ENCODE measurements at regions not wholly inside any gene's neighbourhood (a gene's known extent, or its start where the extent isn't known, plus 50 kb on each side); places are given as distances from the start of the nearest gene placed in this dataset.
"Not testable (repeated sequence)": the region's sequence is repeated elsewhere in the genome, so short reads cannot be mapped to it uniquely, and the experiment has no call there.

DNA sequence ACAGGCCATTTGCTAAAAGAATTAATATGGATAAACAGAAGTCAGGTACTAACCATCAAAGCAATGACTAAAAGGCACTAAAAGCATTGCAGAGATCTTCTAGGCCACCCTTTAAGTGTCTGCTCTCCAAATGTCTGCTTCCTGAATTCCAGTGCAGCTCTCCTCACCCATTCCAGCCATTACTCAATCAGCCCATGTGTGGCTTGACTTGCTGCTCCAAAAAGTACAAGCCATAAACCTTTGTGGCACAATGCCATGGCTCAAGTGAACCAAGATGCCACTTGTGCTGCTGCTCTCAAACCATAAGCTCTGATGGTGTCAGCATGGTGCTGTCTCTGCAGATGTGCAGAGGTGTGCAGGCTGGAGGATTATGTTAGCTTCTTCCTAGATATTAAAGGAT, 290.2 kb upstream of the POU5F2 start:
- no peak for DNase-seq
- intact Hi-C loops (cut with DNase I), result no loop called here

DNA sequence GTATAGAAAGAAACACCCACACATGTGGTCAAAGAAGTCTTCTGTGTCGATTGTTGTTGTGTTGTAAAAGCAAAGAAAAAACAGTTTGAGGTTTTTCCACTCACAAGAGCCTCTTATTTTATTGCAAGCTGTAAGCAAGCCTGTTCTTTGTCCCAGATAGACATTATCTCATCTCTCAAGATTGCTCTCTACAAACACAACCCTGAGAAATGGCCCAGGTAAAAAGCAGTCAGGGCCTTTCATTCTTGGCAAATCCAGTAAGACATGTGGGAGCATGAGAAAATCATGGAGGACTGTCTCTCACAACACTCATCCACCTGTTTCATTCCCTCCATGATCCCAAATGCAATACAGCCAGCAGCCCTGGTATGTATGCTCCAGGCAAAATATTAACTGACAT, 286.6 kb upstream of the POU5F2 start:
- intact Hi-C loops (cut with DNase I), result no loop called here
- no peak for DNase-seq

DNA sequence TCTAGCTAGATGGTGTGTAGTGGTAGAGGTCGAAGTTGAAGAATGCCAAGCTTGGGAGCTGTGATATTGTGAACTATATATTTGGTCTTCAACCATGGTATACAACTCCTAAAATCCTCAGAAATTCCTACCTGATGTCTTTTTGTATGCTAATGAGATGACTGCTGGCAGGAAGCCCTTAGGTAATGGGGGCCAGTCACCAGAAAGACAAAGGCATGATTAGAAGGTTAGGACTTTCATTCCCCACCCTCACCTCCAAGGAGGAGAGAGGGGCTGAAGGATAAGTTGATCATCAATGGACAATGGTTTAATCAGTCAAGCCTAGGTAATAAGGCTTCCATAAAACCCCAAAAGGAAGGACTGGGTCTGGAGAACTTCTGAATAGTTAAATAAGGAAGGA, 285.7 kb upstream of the POU5F2 start:
- intact Hi-C loops (cut with DNase I), result no loop called here
- DNase-seq, result no peak

DNA sequence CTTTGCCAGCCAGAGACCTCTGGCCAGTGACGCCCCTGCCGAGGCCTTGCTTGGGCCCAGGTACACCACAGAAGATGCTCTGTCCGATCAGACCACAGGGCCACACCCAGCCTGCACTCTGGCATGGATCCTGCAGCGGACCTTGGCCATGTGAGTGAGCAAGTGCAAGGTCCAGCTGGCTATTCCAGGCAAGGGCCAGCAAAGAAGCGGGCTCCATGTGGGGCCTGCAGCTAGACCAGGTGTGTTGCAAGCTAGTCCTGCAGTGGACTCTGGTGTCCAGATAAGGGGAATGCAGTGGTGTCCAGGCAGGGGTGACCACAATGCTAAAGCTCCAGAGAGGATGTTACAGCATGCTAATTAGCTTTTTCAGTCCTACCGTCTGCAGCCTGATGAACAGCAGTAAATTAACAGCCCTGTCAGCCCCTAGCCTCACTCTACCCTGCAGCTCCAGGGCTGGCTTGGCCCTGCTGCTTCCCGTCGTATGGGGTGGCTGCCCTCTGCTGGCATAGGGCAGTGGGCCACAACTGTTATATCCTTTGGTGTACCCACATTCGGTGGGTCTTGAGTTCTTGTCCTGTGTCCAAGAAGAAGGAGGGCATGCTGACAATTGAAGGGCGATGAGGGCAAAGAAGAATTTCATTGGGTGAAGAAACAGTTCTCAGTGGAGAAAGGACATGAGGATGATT, 284.5 kb upstream of the POU5F2 start:
- DNase-seq, result no peak
- intact Hi-C loops (cut with DNase I), result no loop called here

DNA sequence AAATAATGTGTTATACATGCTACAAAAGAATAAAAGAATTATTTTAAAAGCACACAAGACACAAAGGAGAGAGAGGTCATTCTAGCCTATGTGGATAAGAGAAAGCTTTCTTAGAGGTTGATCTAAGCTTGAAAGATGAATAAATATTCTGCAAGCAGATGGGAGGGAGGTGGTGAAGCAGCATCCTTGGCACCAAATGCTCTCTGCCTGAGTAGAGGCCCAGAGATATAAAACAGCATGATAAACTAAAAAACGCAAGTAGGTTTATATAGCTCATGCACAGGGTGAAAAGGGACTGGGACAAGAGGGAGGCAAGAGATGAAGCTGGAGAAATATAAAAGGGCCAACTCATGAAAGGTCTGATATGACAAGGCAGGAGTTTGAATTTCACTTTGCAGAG, 283.2 kb upstream of the POU5F2 start:
- no peak for DNase-seq
- intact Hi-C loops (cut with DNase I), result no loop called here

DNA sequence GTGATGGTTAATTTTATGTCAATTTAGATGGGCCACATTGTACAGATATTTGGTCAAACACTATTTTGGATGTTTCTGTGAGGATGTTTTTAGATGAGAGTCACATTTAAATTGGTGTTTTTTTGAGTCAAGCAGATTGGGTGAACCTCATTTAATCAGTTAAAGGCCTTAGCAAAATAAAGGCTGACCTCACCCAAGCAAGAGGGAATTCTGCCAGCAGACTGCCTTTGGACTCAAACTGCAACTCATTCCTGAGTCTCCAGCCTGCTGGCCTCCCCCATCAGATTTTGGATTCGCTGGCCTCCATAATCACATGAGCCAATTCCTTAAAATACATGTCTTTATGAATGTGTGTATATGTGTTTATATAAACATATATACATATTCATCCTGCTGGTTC, 282.7 kb upstream of the POU5F2 start:
- intact Hi-C loops (cut with DNase I), result no loop called here
- no peak for DNase-seq

DNA sequence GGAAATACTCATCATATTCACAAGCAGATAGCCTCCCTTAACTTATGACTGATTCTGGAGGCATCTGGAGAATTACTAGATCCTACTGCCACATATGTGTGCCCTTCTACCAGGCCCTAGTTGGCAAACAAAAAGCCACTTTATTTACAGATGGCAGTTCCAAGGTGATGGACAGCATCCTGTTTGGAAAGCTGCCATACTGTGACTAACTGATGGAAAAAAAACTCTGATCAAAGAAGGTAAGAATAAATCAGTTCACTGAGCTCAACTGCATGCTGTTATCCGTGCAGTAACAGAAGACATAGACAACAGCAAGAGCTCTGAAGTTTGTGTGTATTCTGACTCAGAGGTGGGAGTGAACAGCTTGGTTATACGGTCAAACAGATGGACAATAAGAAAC, 279.8 kb upstream of the POU5F2 start:
- no peak for DNase-seq

DNA sequence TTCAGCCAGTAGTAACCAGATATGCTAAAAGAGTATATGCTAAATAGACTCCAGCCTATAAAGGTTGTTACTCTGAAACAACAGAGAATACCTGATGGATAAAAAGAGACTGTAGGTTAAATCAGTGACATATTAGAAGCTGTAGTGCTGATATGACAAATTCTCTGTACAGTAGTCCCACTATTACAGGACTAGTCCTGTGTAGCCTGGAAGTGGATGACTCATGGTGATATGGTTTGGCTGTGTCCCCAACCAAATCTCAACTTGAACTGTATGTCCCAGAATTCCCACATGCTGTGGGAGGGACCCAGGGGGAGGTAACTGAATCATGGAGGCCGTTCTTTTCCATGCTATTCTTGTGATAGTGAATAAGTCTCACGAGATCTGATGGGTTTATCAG, 276.2 kb upstream of the POU5F2 start:
- intact Hi-C loops (cut with DNase I), result no loop called here
- no peak for DNase-seq

More for the DNA sequence above, 279.8 kb upstream of the POU5F2 start:
- intact Hi-C loops (cut with DNase I), result no loop called here

DNA sequence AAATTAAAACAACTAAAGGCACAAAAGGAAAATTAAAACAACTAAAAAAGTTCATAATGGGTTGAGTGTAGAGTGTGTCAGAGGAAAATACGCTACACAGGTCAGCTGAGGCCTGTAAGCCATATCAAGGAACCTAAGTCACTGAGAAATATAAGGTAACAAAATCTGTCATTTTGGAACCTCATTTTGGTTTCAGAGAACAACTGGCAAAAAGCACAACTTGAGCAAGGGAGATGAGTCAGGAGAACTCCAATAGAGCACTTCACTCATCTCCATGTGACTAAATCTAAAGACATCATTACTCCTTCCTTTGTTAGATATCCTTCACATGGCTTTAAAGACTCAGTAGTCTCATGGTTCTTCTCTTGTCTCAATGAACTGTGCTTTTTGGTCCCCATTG, 269.4 kb upstream of the POU5F2 start:
- intact Hi-C loops (cut with DNase I), result no loop called here
- no peak for DNase-seq

DNA sequence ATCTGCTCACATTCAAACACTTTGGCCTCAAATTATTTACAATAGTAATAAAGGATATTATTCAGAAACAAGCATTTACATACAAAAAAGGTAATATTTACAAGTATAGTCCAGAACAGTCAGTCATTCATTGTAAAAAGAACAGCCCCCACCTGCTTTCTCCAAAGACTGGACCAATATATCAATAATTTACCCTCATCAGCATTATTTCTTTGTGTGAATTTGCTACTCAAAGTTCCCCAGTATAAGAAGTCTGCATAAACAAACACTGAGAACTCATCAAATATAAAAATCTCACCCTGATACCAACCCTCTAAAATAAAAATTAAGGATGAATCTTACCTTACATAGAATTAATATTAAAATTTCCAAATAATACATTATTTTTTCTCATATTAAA, 267.8 kb upstream of the POU5F2 start:
- intact Hi-C loops (cut with DNase I), result no loop called here
- no peak for DNase-seq

DNA sequence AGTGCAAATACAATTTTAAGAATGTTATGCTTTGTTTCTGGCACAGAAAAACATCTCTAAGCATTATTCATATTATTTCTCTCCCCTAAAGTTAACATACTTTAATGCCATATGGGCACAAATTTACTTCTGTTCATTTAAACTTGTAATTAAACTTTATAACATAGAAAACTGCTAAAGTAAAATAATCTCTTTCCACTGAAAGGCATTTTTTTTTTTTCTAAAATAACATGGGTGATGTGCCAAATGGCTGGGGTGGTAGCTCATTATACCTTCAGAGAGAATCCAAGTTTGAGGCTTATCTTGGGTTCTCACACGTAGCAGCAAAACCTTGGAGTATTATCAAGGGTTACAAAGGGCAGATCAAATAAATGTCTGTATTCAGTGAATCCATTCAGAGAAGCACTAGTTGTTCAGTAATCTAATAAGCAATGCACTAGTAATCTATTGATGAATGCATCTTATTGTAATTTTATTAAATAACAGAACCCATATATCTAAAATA, 257.6 kb upstream of the POU5F2 start:
- no peak for DNase-seq
- intact Hi-C loops (cut with DNase I), result no loop called here

DNA sequence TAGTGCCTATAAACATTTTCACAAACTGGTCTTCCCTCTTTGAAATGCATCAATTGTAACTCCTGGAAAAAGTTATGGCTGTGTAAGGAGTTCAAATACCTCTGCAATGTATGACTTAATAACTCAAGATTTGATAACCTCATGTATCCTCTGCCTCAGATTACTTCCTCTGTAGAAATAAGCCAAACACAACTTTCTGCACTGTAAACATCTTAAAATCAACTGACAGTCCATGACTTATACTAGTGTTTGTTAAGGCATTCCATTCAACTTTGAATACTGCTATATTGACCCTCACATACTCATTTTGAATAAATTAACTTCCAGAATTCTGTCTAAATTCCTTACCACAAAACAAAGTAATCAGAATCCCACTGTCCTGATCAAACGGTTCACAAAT, 256.2 kb upstream of the POU5F2 start:
- no peak for DNase-seq
- intact Hi-C loops (cut with DNase I), result no loop called here

DNA sequence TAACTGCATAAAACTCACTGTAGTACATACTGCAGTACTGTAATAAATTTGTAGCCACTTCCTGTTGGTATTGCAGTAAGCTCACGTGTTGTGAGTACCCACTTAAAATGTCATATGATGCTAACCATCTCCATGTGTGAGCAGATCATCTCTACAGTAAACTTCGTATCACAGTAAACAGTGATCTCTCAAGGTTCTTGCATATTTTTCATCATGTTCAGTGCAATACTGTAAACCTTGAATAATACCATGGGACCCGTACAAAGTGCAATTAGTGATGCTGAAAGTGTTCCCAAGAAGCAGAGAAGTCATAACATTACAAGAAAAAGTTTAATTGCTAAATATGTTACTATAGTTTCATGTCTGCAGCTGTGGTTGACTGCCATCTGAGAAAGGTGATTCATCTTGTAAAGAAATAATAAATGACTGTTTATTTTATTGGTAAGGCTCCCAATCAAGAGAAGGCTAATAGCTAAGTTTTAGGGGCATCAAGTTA, 253.8 kb upstream of the POU5F2 start:
- DNase-seq, result no peak
- intact Hi-C loops (cut with DNase I), result no loop called here

DNA sequence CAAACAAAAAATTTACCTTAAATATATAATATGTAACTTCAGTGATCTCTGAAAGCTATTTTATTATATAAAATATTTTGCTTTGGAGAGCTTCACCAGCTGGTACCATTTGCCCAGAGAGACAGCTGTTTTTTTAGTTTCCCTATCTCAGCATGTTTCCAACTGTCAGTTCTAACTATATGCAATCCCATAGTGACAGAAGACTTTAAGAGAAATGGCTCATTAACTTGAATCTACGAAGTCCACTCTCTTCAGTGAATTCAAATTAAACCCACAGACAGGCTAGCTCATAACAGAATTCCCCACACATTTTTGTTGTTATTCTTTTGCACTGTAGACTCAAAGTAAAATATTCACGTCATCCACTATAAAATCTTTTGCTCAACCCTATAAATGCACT, 251.8 kb upstream of the POU5F2 start:
- no peak for DNase-seq
- intact Hi-C loops (cut with DNase I), result no loop called here

DNA sequence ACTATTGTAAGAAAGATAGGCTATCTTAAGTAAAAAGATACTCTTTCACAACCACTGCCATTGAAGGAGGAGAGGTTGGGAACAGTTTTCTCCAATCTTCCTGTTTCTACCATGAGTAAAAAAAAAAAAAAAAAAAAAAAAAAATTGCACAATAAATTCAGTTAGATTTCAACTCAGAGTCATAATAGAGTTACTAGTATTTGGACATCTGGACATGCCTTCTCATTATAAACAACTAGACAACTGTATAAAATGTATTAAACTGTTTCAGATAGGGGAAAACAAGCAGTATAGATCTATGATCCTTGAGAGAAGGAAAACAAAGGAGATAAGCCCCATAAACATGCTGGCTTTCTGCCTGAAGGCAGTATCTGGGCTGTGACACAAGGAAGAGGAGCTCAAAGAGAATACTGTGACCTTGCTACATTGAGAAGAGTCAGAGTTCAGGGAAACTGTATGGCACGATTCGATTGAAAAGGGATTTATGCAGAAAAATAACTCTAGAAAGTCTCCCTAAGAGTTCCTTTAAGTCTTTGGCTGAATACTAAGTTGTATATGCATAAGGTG, 249.2 kb upstream of the POU5F2 start:
- intact Hi-C loops (cut with DNase I), result no loop called here
- DNase-seq, result no peak

DNA sequence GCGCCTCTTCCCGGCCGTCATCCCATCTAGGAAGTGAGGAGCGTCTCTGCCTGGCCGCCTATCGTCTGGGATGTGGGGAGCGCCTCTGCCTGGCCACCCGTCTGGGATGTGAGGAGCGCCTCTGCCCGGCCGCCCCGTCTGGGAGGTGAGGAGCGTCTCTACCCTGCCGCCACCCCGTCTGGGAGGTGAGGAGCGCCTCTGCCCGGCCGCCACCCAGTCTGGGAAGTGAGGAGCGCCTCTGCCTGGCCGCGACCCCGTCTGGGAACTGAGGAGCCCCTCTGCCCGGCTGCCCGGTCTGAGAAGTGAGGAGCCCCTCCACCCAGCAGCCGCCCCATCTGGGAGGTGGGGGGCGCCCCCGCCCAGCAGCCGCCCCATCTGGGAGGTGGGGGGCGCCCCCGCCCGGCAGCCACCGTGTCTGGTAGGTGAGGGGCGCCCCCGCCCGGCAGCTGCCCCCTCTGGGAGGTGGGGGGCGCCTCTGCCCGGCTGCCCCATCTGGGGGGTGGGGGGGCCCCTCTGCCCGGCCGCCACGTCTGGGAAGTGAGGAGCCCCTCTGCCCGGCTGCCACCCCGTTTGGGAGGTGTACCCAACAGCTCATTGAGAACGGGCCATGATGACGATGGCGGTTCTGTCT, 244.7 kb upstream of the POU5F2 start:
- DNase-seq; intact Hi-C loops (cut with DNase I): not testable (repeated sequence)

DNA sequence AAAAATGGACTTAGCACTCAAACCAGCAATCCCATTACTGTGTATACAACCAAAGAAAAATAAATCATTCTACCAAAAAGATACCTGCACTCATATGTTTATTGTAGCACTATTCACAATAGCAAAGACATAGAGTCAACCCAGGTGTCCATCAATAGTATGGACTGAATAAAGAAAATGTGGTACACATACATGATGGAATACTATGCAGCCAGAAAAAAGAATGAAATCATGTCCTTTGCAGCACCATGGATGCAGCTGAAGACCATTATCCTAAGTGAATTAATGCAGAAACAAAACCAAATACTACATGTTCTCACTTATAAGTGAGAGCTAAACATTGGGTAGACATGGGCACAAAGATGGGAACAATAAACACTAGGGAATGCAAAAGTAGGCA, 236.8 kb upstream of the POU5F2 start:
- intact Hi-C loops (cut with DNase I), result no loop called here
- no peak for DNase-seq

DNA sequence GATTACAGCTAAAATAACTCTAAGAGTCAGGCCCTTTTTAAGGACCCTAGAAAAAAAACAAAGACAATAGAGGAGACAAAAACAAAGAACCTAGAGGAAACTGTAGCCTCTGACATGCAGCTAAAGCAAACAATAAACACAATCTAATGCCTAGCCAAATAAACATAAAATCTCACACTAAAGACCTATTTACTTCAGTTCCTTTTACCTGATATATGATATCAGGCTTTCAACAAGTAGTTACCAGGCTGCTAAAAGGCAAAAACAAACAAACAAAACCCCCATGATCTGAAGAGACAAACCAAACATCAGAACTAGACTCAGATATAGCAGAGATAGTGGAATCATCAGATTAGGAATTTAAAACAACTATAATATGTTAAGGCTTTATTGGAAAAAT, 226.5 kb upstream of the POU5F2 start:
- DNase-seq, result no peak
- intact Hi-C loops (cut with DNase I), result no loop called here

DNA sequence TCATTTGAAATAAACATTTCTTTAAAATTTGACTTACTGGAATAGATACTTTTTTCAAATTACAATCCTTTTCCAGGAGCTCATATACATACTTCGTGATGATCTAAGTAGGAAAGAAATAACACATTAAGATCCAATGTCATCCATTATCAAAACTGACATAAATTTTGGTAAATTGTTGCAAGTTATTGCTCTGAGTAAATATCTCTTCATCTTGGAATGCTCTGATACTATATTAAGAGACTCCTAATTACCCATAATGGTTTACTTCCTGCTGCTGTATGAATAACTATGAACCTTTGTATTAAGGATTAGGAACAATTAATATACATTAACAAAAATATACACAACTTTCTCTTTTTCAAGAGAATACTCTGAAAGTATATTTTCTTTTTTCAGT, 223.0 kb upstream of the POU5F2 start:
- intact Hi-C loops (cut with DNase I), result no loop called here
- no peak for DNase-seq

DNA sequence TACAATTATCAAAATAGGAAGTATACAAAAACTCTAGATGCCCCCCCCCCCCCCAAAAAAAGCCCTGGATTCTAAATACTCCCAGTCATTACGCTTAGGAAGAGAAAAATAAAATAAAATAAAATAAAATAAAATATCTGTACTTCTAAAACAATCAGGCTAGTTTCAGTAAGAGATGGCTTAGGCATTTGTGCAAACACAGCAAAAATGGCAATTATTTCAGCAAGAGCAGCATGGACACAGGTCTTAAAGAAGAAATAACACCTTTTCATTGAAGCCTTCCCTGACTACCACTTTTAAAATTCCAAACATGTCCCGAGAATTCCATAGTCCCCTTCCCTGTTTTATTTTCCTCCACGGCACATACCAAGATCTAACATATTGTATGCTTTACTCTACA, 218.6 kb upstream of the POU5F2 start:
- intact Hi-C loops (cut with DNase I), result no loop called here
- DNase-seq, result no peak

DNA sequence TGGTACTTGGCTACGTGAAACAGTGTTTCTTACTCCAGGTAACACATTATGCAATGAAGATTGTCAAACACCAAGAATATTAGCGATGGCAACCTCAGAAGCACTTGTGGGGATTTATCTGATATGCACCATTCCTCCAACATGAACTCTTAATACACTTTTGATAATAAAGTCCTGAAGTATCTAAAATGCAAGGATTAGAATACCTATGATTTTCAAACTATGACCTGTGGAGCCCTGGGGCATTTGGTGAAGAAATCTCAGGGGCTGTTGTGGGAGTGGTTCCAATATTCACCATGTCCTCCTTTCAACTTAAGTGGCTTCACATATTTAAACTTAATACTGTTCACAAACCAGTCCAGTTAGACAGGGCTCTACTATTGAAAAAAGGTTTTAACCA, 214.6 kb upstream of the POU5F2 start:
- no peak for DNase-seq
- intact Hi-C loops (cut with DNase I), result no loop called here

Data from head of caudate nucleus (tissue), 42 donors.